ENCODE measurements at regions not wholly inside any gene's neighbourhood (a gene's known extent, or its start where the extent isn't known, plus 50 kb on each side); places are given as distances from the start of the nearest gene placed in this dataset.

GRCh38 chrX:134171661-134172587, 65.1 kb upstream of the CCDC160 start (continued):
- no peak for TF ChIP-seq POU6F1 (CRISPR knock-in tag; IDR thresholded peaks at IDR 0.05; ENCODE audit: borderline replicate concordance, low read depth)
- no peak for TF ChIP-seq RARB (CRISPR knock-in tag; IDR thresholded peaks at IDR 0.05)
- TF ChIP-seq ZFP3 (CRISPR knock-in tag; IDR thresholded peaks at IDR 0.05): no peak
- no peak for TF ChIP-seq OSR1 (CRISPR knock-in tag; IDR thresholded peaks at IDR 0.05)
- TF ChIP-seq TOX (CRISPR knock-in tag; IDR thresholded peaks at IDR 0.05; ENCODE audit: borderline replicate concordance): no peak

- no peak for TF ChIP-seq TCF4 (CRISPR knock-in tag; IDR thresholded peaks at IDR 0.05; ENCODE audit: borderline replicate concordance)
- TF ChIP-seq ZFP30 (CRISPR knock-in tag; IDR thresholded peaks at IDR 0.05): no peak
- no peak for TF ChIP-seq ISL1 (CRISPR knock-in tag; IDR thresholded peaks at IDR 0.05)
- TF ChIP-seq ESRRG (CRISPR knock-in tag; IDR thresholded peaks at IDR 0.05): no peak
- no peak for TF ChIP-seq CSRNP3 (CRISPR knock-in tag; IDR thresholded peaks at IDR 0.05)
- no peak for TF ChIP-seq SNAI2 (CRISPR knock-in tag; IDR thresholded peaks at IDR 0.05)
- no peak for TF ChIP-seq CSDC2 (CRISPR knock-in tag; IDR thresholded peaks at IDR 0.05)
- TF ChIP-seq ARNTL (CRISPR knock-in tag; IDR thresholded peaks at IDR 0.05; ENCODE audit: borderline replicate concordance, low read depth): no peak
- no peak for TF ChIP-seq TOX (CRISPR knock-in tag; IDR thresholded peaks at IDR 0.05; ENCODE audit: borderline replicate concordance)
- no peak for TF ChIP-seq GLIS3 (CRISPR knock-in tag; IDR thresholded peaks at IDR 0.05)
- no peak for TF ChIP-seq POU6F1 (CRISPR knock-in tag; IDR thresholded peaks at IDR 0.05; ENCODE audit: borderline replicate concordance, low read depth)
- no peak for TF ChIP-seq ZC3H10 (CRISPR knock-in tag; IDR thresholded peaks at IDR 0.05)
- ATAC-seq: peak; percentile 83
Observed at GRCh38 chrX:134172588-134173259, 64.3 kb upstream of the CCDC160 start.

GRCh38 chrX:134173541-134174272, 63.3 kb upstream of the CCDC160 start:
- ATAC-seq: no peak
- TF ChIP-seq TOX (CRISPR knock-in tag; IDR thresholded peaks at IDR 0.05; ENCODE audit: borderline replicate concordance) (no peak), BACH2 (CRISPR knock-in tag; IDR thresholded peaks at IDR 0.05; ENCODE audit: borderline replicate concordance) (no peak), TCF4 (CRISPR knock-in tag; IDR thresholded peaks at IDR 0.05; ENCODE audit: borderline replicate concordance) (no peak), SNAI2 (CRISPR knock-in tag; IDR thresholded peaks at IDR 0.05) (no peak), POU6F1 (CRISPR knock-in tag; IDR thresholded peaks at IDR 0.05; ENCODE audit: borderline replicate concordance, low read depth) (no peak), CREB5 (CRISPR knock-in tag; IDR thresholded peaks at IDR 0.05; ENCODE audit: low read depth) (no peak), PATZ1 (CRISPR knock-in tag; IDR thresholded peaks at IDR 0.05; ENCODE audit: borderline replicate concordance) (no peak), ZNF8 (CRISPR knock-in tag; IDR thresholded peaks at IDR 0.05) (no peak), ZNF70 (CRISPR knock-in tag; IDR thresholded peaks at IDR 0.05) (no peak)
